Bone marrow (tissue), 2 donors: ENCODE measurements at regions not wholly inside any gene's neighbourhood (a gene's known extent, or its start where the extent isn't known, plus 50 kb on each side); places are given as distances from the start of the nearest gene placed in this dataset.

Source experiments
- DNase-seq, 2 donors: peaks; one replicate each; lab custom pipeline; 2025; lab: John Stamatoyannopoulos, UW

GRCh38 chr1:38541223-38541622, 318.3 kb downstream of the RRAGC start:
- DNase-seq: no peak

DNA sequence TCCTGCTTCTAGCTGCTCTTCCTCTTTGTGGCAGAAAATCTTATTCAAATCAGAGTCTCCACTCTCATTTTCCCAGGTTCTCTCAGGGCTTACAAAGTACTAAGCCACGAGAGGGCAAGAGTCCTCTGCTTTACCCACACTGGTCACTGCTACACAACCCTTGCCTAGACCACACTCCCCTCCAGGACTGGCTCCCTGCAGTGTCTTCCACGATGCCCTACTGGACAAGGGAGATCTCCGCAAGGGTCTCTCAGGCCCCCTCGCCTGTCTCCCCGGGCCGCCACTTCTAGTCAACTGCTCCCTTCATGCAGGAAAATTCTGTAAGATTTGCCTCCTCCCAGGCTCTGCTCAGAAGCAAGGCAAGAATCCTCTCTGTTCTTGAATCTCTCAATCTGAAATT, 319.6 kb downstream of the RRAGC start:
- DNase-seq: no peak

DNA sequence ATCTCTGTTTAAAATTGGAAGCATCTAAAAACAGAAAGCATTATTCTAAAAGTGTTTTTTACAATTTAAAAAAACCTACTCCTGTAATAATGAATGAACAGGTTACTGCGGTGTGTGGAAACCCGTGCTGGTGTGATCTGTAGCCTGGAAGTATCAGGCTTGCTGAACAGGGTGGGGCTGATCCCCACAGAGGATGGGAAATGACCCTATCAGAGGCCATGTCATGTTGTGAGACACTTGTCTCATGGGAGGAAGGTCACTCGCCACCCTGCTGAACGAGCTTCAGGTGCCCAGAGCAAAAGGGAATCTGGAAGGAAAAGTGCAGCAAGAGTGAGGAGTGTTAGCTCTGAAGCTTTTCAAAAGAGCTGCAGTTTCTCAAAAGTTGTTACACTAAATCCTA, 320.7 kb downstream of the RRAGC start:
- DNase-seq: no peak

DNA sequence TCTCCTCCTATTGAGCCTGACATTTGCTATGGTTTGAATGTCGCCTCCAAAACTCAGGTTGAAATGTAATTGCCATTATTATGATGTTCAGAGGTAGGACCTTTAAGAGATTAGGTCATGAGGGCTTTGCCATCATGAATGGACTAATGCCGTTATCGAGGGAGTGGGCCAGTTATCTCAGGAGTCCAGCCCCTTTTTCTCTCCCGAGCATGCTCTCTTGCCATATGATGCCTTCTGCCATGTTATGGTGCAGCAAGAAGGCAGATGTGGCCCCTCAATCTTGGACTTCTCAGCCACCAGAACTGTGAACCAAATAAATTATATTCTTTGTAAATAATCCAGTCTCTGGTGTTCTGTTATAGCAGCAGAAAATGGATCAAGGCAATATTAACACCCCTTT, 323.5 kb downstream of the RRAGC start:
- DNase-seq: no peak

- no peak for DNase-seq
These were observed 325.1 kb downstream of the RRAGC start for GRCh38 chr1:38534473-38534823.

GRCh38 chr1:38533772-38534472, 325.6 kb downstream of the RRAGC start:
- DNase-seq: no peak

GRCh38 chr1:38530957-38531356, 328.6 kb downstream of the RRAGC start:
- DNase-seq: no peak

- DNase-seq: no peak
These were observed 329.6 kb downstream of the RRAGC start for GRCh38 chr1:38529946-38530345.

- DNase-seq: no peak
These were observed 330.2 kb downstream of the RRAGC start for GRCh38 chr1:38529391-38529790.

- no peak for DNase-seq
These were observed 330.9 kb downstream of the RRAGC start for GRCh38 chr1:38528623-38529022.

- no peak for DNase-seq
These were observed 332.1 kb downstream of the RRAGC start for GRCh38 chr1:38527373-38527966.

GRCh38 chr1:38526046-38526445, 333.5 kb downstream of the RRAGC start:
- no peak for DNase-seq

DNA sequence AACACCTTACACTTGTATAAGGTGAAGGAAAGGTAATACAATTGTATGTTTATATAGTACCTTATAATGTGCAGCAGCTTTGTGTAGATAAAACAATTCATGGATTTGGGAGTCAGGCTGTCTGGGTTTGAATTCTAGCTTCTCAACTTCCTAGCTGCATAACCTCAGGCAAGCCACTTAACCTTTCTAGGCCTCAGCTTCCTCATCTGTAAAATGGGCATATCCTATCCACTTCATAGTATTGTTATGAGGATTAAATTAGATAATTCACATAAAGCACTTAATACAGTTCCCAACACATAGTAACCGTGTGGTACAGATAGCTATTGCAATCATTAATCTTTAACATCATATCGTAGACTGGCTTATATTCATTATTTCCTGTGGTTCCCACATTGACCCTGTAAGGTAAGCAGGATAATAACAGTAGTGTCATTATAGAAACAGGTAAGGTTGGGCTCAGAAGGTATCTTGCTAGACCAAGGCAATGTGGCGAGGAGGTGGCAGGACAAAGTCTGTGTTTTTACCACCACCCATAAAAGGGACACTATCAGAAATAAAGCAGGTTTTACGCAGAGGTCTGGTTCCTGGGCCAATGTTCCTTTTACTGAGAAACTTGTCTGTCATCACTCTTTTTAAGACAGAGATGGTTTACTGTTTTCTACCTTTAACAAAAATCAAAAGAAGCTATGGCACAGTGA, 334.1 kb downstream of the RRAGC start:
- DNase-seq: no peak

- DNase-seq: no peak
These were observed 335.4 kb downstream of the RRAGC start for GRCh38 chr1:38524025-38524641.

- DNase-seq: no peak
These were observed 336.0 kb downstream of the RRAGC start for GRCh38 chr1:38523568-38523939.

DNA sequence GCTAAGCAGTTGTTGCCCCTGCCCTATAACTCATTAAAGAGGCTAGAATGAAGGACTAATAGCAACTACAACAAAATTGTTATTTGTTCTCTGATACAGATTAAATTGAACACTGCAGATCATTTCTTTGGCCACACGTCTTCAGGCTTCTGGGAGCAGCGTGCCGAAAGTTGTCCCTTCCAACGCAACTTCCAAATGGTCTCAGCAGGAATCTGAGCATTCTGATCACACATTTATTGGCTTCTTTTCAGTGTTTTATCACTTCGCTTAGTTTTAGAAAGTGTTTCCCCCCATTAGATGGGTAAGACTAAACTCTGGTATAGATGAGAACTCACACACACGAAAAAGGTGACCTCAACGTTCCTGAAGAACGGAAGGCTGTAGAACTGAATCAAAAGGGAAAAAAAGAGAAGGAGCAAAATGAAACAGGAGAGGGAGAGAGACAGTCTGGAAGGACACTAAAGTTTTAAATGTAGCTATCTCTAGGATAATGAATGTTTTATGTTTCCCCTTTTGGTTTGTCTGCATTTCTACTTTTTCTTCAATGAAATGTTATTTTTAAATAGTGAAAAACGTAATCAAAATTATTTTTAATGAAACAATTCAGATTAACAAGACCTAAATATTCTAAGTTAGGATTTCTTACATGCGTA, 336.5 kb downstream of the RRAGC start:
- DNase-seq: no peak

DNA sequence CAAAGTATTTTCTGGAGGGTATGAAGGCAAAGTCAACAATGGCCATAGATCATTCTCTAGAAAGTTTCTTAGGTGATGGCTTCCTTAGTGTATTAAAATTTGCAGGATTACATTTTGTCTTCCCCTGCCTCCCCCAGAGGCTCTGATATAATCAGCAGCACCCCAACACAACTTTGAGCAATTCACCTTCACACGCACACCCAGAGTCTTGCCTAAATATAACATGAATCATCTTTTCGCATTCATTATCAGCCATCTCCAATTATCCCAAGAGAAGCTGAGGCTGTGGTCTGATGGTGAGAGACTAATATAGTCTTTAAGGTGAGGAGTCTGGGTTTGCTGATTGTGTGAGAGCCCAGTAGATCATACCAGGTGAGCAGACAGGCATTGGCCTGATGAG, 343.0 kb downstream of the RRAGC start:
- DNase-seq: no peak

DNA sequence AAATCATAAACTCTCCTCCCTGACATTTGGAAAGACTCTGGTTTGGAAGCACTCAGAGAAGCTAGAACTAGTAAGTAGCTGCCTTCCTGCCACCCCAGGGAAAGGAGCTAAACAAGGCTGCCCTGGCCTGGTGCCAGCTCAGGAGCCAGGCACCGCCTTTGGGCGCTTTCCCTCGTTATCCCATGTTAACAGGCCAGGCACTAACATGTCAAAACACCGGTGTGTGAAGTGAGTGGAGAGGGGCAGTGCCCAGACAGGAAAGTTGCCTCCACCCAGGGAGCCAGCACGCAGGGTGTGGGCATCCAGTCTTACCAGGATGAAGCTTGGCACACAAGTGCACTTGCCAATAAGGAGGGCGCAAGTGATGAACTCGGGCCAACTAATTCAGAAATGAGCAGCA, 346.8 kb downstream of the RRAGC start:
- DNase-seq: no peak

GRCh38 chr1:38512024-38512767, 347.4 kb downstream of the RRAGC start:
- no peak for DNase-seq

DNA sequence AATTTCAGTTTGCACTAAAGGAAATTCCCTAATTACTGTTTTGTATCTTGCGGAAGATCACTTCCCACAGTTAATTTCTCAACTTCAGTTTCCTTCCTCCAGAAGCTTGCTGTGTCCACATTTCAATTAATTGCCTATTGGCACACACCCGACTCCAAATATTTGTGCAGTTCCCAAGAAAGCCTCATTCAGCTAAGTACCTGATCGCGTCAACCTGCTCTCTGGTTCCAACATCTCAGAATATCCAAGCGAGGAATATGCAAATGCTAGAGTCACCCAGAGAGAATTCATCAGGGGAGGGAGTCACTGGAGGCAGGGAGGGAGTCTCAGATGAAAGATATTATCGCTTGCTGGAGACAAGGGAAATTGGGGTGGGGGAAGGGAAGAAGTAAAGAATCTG, 351.3 kb downstream of the RRAGC start:
- DNase-seq: no peak

GRCh38 chr1:38507563-38507962, 352.0 kb downstream of the RRAGC start:
- DNase-seq: no peak

DNA sequence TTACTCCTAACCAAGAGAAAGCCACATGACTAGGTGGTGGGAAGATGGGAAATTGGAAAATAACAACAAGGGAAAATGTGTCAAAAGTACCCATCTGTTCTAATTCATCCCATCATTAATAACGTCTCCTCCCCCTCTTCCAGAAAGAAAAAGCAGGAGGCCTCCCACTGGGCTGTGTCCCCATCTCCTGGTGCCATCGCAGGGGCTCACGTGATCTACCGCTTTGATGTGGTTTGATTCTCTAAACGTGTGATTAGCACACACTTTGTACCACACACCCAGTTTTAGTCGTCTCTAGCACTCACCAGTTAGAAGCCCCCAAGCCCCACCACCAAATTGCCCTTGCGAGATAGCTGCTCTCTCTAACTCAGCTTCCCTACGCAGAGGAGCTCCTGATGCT, 353.6 kb downstream of the RRAGC start:
- DNase-seq: no peak
